Skeletal muscle satellite cell (primary cell): ENCODE measurements at regions not wholly inside any gene's neighbourhood (a gene's known extent, or its start where the extent isn't known, plus 50 kb on each side); places are given as distances from the start of the nearest gene placed in this dataset.

Source experiments
- H3K27me3 ChIP-seq: 2 replicates; pipeline ENCODE4 v1.7.0; 2013; ENCODE audit warnings: low read length; ENCODE audit not compliant: control insufficient read depth, insufficient read depth
- H3K36me3 ChIP-seq: 2 replicates; pipeline ENCODE4 v1.7.0; 2013; ENCODE audit warnings: mild to moderate bottlenecking, control low read depth, low read length; ENCODE audit not compliant: insufficient read depth
- H3K4me1 ChIP-seq: 2 replicates; pipeline ENCODE4 v1.7.0; 2013; ENCODE audit warnings: low read length; ENCODE audit not compliant: control insufficient read depth, insufficient read depth
- H3K4me2 ChIP-seq: 2 replicates; pipeline ENCODE4 v1.7.0; 2013; ENCODE audit warnings: mild to moderate bottlenecking, low read length
- H3K4me3 ChIP-seq: 2 replicates; pipeline ENCODE4 v1.7.0; 2013; ENCODE audit warnings: low read length
- H3K9ac ChIP-seq: 2 replicates; pipeline ENCODE4 v1.7.0; 2013; ENCODE audit warnings: mild to moderate bottlenecking, low read depth, low read length, moderate library complexity
- H3K9me3 ChIP-seq: replicated peaks from 2 replicates; pipeline ENCODE4 v1.7.0; 2013; ENCODE audit warnings: mild to moderate bottlenecking, control low read depth, low read length

GRCh38 chrX:39248330-39248729 lies 447.1 kb downstream of the MID1IP1 start:
- no peak overlapping the region for H3K4me2 ChIP-seq
- H3K9ac ChIP-seq, result no peak overlapping the region
- no peaks in the 10 kb centered on the region for H3K4me1 ChIP-seq
- H3K27me3 ChIP-seq, result peaks cover 11% of the 10 kb centered on the region
- H3K36me3 ChIP-seq, result no peaks in the 10 kb centered on the region
- H3K4me3 ChIP-seq, result no peak overlapping the region
- H3K9me3 ChIP-seq, result no peaks in the 10 kb centered on the region

- H3K9me3 ChIP-seq, result no peaks in the 10 kb centered on the region
- no peaks in the 10 kb centered on the region for H3K36me3 ChIP-seq
- no peak overlapping the region for H3K4me2 ChIP-seq
- no peaks in the 10 kb centered on the region for H3K4me1 ChIP-seq
- H3K27me3 ChIP-seq, result peaks cover 11% of the 10 kb centered on the region
- no peak overlapping the region for H3K9ac ChIP-seq
- no peak overlapping the region for H3K4me3 ChIP-seq
These were observed 448.7 kb downstream of the MID1IP1 start for GRCh38 chrX:39249999-39250398.

- no peaks in the 10 kb centered on the region for H3K4me1 ChIP-seq
- peaks cover 11% of the 10 kb centered on the region for H3K27me3 ChIP-seq
- H3K4me2 ChIP-seq, result no peak overlapping the region
- H3K9me3 ChIP-seq, result no peaks in the 10 kb centered on the region
- H3K9ac ChIP-seq, result no peak overlapping the region
- no peak overlapping the region for H3K4me3 ChIP-seq
- no peaks in the 10 kb centered on the region for H3K36me3 ChIP-seq
These were observed 450.7 kb downstream of the MID1IP1 start for GRCh38 chrX:39251995-39252394.

GRCh38 chrX:39253551-39253950 lies 452.3 kb downstream of the MID1IP1 start:
- no peak overlapping the region for H3K9ac ChIP-seq
- H3K4me1 ChIP-seq, result no peaks in the 10 kb centered on the region
- H3K27me3 ChIP-seq, result peaks cover 7% of the 10 kb centered on the region
- H3K36me3 ChIP-seq, result no peaks in the 10 kb centered on the region
- H3K9me3 ChIP-seq, result no peaks in the 10 kb centered on the region
- no peak overlapping the region for H3K4me3 ChIP-seq
- H3K4me2 ChIP-seq, result no peak overlapping the region

- Histone ChIP-seq H3K36me3 (no peaks in the 10 kb centered on the region), H3K4me2 (no peak overlapping the region), H3K9me3 (no peaks in the 10 kb centered on the region), H3K4me1 (peaks cover 11% of the 10 kb centered on the region), H3K27me3 (peaks cover 4% of the 10 kb centered on the region), H3K9ac (no peak overlapping the region), H3K4me3 (no peak overlapping the region)
These were observed 457.1 kb downstream of the MID1IP1 start for GRCh38 chrX:39258331-39258730.

- H3K27me3 ChIP-seq, result peaks cover 4% of the 10 kb centered on the region
- H3K36me3 ChIP-seq, result no peaks in the 10 kb centered on the region
- no peaks in the 10 kb centered on the region for H3K9me3 ChIP-seq
- H3K4me3 ChIP-seq, result no peak overlapping the region
- H3K4me2 ChIP-seq, result no peak overlapping the region
- H3K9ac ChIP-seq, result no peak overlapping the region
- H3K4me1 ChIP-seq, result peaks cover 11% of the 10 kb centered on the region
These were observed 459.7 kb downstream of the MID1IP1 start for GRCh38 chrX:39260965-39261364.

GRCh38 chrX:39261446-39262147 lies 460.3 kb downstream of the MID1IP1 start:
- H3K4me2 ChIP-seq, result no peak overlapping the region

GRCh38 chrX:39262641-39263040 lies 461.4 kb downstream of the MID1IP1 start:
- no peak overlapping the region for H3K4me3 ChIP-seq
- no peak overlapping the region for H3K4me2 ChIP-seq
- no peaks in the 10 kb centered on the region for H3K36me3 ChIP-seq
- peaks cover 4% of the 10 kb centered on the region for H3K27me3 ChIP-seq
- H3K9me3 ChIP-seq, result no peaks in the 10 kb centered on the region
- H3K9ac ChIP-seq, result no peak overlapping the region
- H3K4me1 ChIP-seq, result peaks cover 11% of the 10 kb centered on the region

More at GRCh38 chrX:39261446-39262147, 460.3 kb downstream of the MID1IP1 start:
- Histone ChIP-seq H3K9me3 (no peaks in the 10 kb centered on the region), H3K9ac (no peak overlapping the region), H3K4me1 (peaks cover 11% of the 10 kb centered on the region), H3K4me3 (no peak overlapping the region), H3K36me3 (no peaks in the 10 kb centered on the region), H3K27me3 (peaks cover 4% of the 10 kb centered on the region)

- no peak overlapping the region for H3K9ac ChIP-seq
- H3K4me1 ChIP-seq, result peaks cover 11% of the 10 kb centered on the region
- H3K4me3 ChIP-seq, result no peak overlapping the region
- H3K9me3 ChIP-seq, result no peaks in the 10 kb centered on the region
- H3K27me3 ChIP-seq, result peaks cover 6% of the 10 kb centered on the region
- no peaks in the 10 kb centered on the region for H3K36me3 ChIP-seq
- no peak overlapping the region for H3K4me2 ChIP-seq
These were observed 462.8 kb downstream of the MID1IP1 start for GRCh38 chrX:39264023-39264422.

- no peaks in the 10 kb centered on the region for H3K9me3 ChIP-seq
- peaks cover 6% of the 10 kb centered on the region for H3K27me3 ChIP-seq
- no peaks in the 10 kb centered on the region for H3K36me3 ChIP-seq
- no peak overlapping the region for H3K4me2 ChIP-seq
- H3K4me1 ChIP-seq, result no peaks in the 10 kb centered on the region
- H3K4me3 ChIP-seq, result no peak overlapping the region
- no peak overlapping the region for H3K9ac ChIP-seq
These were observed 465.9 kb downstream of the MID1IP1 start for GRCh38 chrX:39267176-39267575.

GRCh38 chrX:39268207-39268606 lies 466.9 kb downstream of the MID1IP1 start:
- no peaks in the 10 kb centered on the region for H3K36me3 ChIP-seq
- no peaks in the 10 kb centered on the region for H3K4me1 ChIP-seq
- H3K4me2 ChIP-seq, result no peak overlapping the region
- no peak overlapping the region for H3K4me3 ChIP-seq
- no peak overlapping the region for H3K9ac ChIP-seq
- peaks cover 6% of the 10 kb centered on the region for H3K27me3 ChIP-seq
- H3K9me3 ChIP-seq, result no peaks in the 10 kb centered on the region

GRCh38 chrX:39275500-39276068 lies 474.3 kb downstream of the MID1IP1 start:
- peaks cover under 1% of the 10 kb centered on the region for H3K27me3 ChIP-seq
- no peak overlapping the region for H3K4me3 ChIP-seq
- no peak overlapping the region for H3K4me2 ChIP-seq
- no peak overlapping the region for H3K9ac ChIP-seq
- H3K9me3 ChIP-seq, result no peaks in the 10 kb centered on the region
- H3K36me3 ChIP-seq, result no peaks in the 10 kb centered on the region
- H3K4me1 ChIP-seq, result no peaks in the 10 kb centered on the region
